ENCODE measurements at regions not wholly inside any gene's neighbourhood (a gene's known extent, or its start where the extent isn't known, plus 50 kb on each side); places are given as distances from the start of the nearest gene placed in this dataset.

- H3K79me2 ChIP-seq (ENCODE audit: insufficient read depth, low read length): no peaks in the 10 kb centered on the region
- no peaks in the 10 kb centered on the region for H4K20me1 ChIP-seq (ENCODE audit: insufficient read depth, low read length)
- WGBS (ENCODE audit: low lambda C conversion rate): 8% methylated on average over 2 of the region's 2 CpGs
- no peak overlapping the region for H3K9ac ChIP-seq (ENCODE audit: insufficient read depth, low read depth, low read length)
- FAIRE-seq (no peak), DNase-seq (ENCODE audit: low spot score) (no peak), ATAC-seq (no peak)
- no peak for TF ChIP-seq PCBP1 (IDR thresholded peaks at IDR 0.05; ENCODE audit: borderline replicate concordance, low read depth, low read length)
- no peak for TF ChIP-seq CREM (IDR thresholded peaks at IDR 0.05)
- no peak for TF ChIP-seq CREM (CRISPR knock-in tag; IDR thresholded peaks at IDR 0.05)
- no peak for TF ChIP-seq HDAC1 (CRISPR knock-in tag; IDR thresholded peaks at IDR 0.05)
- no peak for TF ChIP-seq MYC (CRISPR knock-in tag; IDR thresholded peaks at IDR 0.05; ENCODE audit: borderline replicate concordance)
- no peak for TF ChIP-seq PAF1 (CRISPR knock-in tag; IDR thresholded peaks at IDR 0.05)
- TF ChIP-seq RAD21 (CRISPR knock-in tag; IDR thresholded peaks at IDR 0.05): no peak
- no peak for TF ChIP-seq MIXL1 (CRISPR knock-in tag; IDR thresholded peaks at IDR 0.05)
- TF ChIP-seq ARNT2 (CRISPR knock-in tag; IDR thresholded peaks at IDR 0.05; ENCODE audit: low read depth): no peak
- TF ChIP-seq ISL2 (CRISPR knock-in tag; IDR thresholded peaks at IDR 0.05): no peak
- TF ChIP-seq ARID3A (IDR thresholded peaks at IDR 0.05; ENCODE audit: low read depth, low read length): no peak
- TF ChIP-seq BATF2 (CRISPR knock-in tag; IDR thresholded peaks at IDR 0.05): no peak
- no peak for TF ChIP-seq ZNF609 (CRISPR knock-in tag; IDR thresholded peaks at IDR 0.05; ENCODE audit: borderline replicate concordance)
- TF ChIP-seq MYPOP (CRISPR knock-in tag; IDR thresholded peaks at IDR 0.05): no peak
- TF ChIP-seq ZMAT3 (CRISPR knock-in tag; conservative IDR thresholded peaks at IDR 0.05): no peak
- POLR2A ChIA-PET: no interaction called here
- no peaks in the 10 kb centered on the region for H3K36me3 ChIP-seq (replicated peaks in 1 of 2; ENCODE audit: control insufficient read depth in 1 of 2, insufficient read depth in 2 of 2, low read length in 2 of 2)
- H3K9me3 ChIP-seq (ENCODE audit: low read length): no peaks in the 10 kb centered on the region
- no TSS peak for BruUV-seq (replicated peaks)
- in situ Hi-C loops (cut with HindIII; ENCODE audit: extremely low pct_ligation_motif_present, low pct_unique_long_range_greater_than_20kb): no loop called here
- no peak overlapping the region for H3K27ac ChIP-seq (ENCODE audit: extremely low read length, insufficient read depth, low read length)
- intact Hi-C loops (cut with micrococcal nuclease; ENCODE audit: unreplicated experiment): no loop called here
- CTCF ChIA-PET (ENCODE audit: low intra/inter-chr PET ratio, low total read pairs): no interaction called here
- no peaks in the 10 kb centered on the region for H3K4me1 ChIP-seq (ENCODE audit: insufficient read depth, low read length)
- no peak overlapping the region for H3K4me2 ChIP-seq (ENCODE audit: low read depth, low read length)
- no peak overlapping the region for H3K4me3 ChIP-seq (replicated peaks in 1 of 3; ENCODE audit: insufficient read depth in 1 of 3, low read depth in 2 of 3, low read length in 3 of 3)
- no peaks in the 10 kb centered on the region for H3K27me3 ChIP-seq (ENCODE audit: control insufficient read depth in 1 of 2, insufficient read depth in 2 of 2, low read length in 2 of 2)
- no peak overlapping the region for H2AFZ ChIP-seq (ENCODE audit: low read length)
Measured at GRCh38 chr10:63753808-63754207, 232.6 kb downstream of the REEP3 start.

Data from HepG2 (cell line).